Naive thymus-derived CD4-positive, alpha-beta T cell (primary cell): ENCODE measurements at regions not wholly inside any gene's neighbourhood (a gene's known extent, or its start where the extent isn't known, plus 50 kb on each side); places are given as distances from the start of the nearest gene placed in this dataset.

Experiments used
- ATAC-seq: fragments of 150-1000 bp; cut with Tn5 transposase; 2 replicates; pipeline ENCODE4 v1.10.0; 2021; ENCODE audit warnings: mild to moderate bottlenecking, moderate library complexity
- CTCF ChIA-PET: fragments of 350-600 bp; sonication (Branson Sonifier 250); formaldehyde crosslinking; loops from one replicate; lab custom pipeline; 2021; ENCODE audit warnings: antibody characterized with exemption; lab: Charles Lee
- POLR2A ChIA-PET: fragments of 350-600 bp; sonication (Branson Sonifier 250); formaldehyde crosslinking; loops from one replicate; lab custom pipeline; 2021; ENCODE audit warnings: antibody characterized with exemption, inconsistent platforms; lab: Charles Lee
- DNase-seq, 9 donors: peaks; one replicate each; pipeline versions ENCODE4 v3.0.0 to v3.0.0-alpha.2; 2020 to 2022; ENCODE audit warnings: mixed read lengths in 1 of 9
- H3K27ac ChIP-seq: one replicate; pipeline ENCODE4 v1.7.0; 2013; ENCODE audit warnings: mild to moderate bottlenecking, low read depth, low read length, moderate library complexity
- H3K27me3 ChIP-seq, 2 donors: one replicate each; pipeline ENCODE4 v1.7.0; 2013; ENCODE audit warnings: low read length in 2 of 2, mild to moderate bottlenecking in 2 of 2, moderate library complexity in 2 of 2; ENCODE audit not compliant: control insufficient read depth in 2 of 2, insufficient read depth in 2 of 2
- H3K36me3 ChIP-seq, 3 experiments: 1 replicate in 2 of 3; 2 replicates in 1 of 3; pipeline ENCODE4 v1.7.0; 2013; ENCODE audit warnings: low read length in 3 of 3, mild to moderate bottlenecking in 3 of 3, moderate library complexity in 1 of 3; ENCODE audit not compliant: insufficient read depth in 3 of 3, control insufficient read depth in 2 of 3
- H3K4me1 ChIP-seq, 2 donors: one replicate each; pipeline ENCODE4 v1.7.0; 2013; ENCODE audit warnings: low read length in 2 of 2, mild to moderate bottlenecking in 2 of 2, moderate library complexity in 1 of 2; ENCODE audit not compliant: control insufficient read depth in 2 of 2, insufficient read depth in 2 of 2
- H3K4me3 ChIP-seq: 2 replicates; pipeline ENCODE4 v1.7.0; 2013; ENCODE audit warnings: mild to moderate bottlenecking, low read length
- H3K9me3 ChIP-seq, 3 experiments: 1 replicate in 2 of 3; 2 replicates in 1 of 3; pipeline ENCODE4 v1.7.0; 2013; ENCODE audit warnings: low read length in 3 of 3; ENCODE audit not compliant: control insufficient read depth in 2 of 3
- H3K27ac Mint-ChIP-seq, 9 donors: one replicate each; pipeline ENCODE4 v1.8.0; 2020 to 2022; ENCODE audit warnings: mixed read lengths in 9 of 9, mild to moderate bottlenecking in 8 of 9, moderate library complexity in 5 of 9, inconsistent platforms in 2 of 9
- H3K27me3 Mint-ChIP-seq, 5 donors: one replicate each; pipeline ENCODE4 v1.8.0; 2021 to 2022; ENCODE audit warnings: mixed read lengths in 5 of 5, mild to moderate bottlenecking in 1 of 5
- H3K36me3 Mint-ChIP-seq, 5 donors: one replicate each; pipeline ENCODE4 v1.8.0; 2020 to 2022; ENCODE audit warnings: mixed read lengths in 5 of 5, mild to moderate bottlenecking in 3 of 5, inconsistent platforms in 1 of 5
- H3K4me1 Mint-ChIP-seq, 7 donors: one replicate each; pipeline ENCODE4 v1.8.0; 2020 to 2022; ENCODE audit warnings: mixed read lengths in 7 of 7, mild to moderate bottlenecking in 3 of 7, inconsistent platforms in 1 of 7
- H3K4me3 Mint-ChIP-seq, 10 donors: one replicate each; pipeline ENCODE4 v1.8.0; 2020 to 2022; ENCODE audit warnings: mild to moderate bottlenecking in 10 of 10, mixed read lengths in 10 of 10, moderate library complexity in 6 of 10, inconsistent platforms in 2 of 10
- H3K9me3 Mint-ChIP-seq, 11 donors: one replicate each; pipeline ENCODE4 v1.8.0; 2020 to 2022; ENCODE audit warnings: mixed read lengths in 11 of 11, mild to moderate bottlenecking in 4 of 11, inconsistent platforms in 1 of 11, moderate library complexity in 1 of 11
- intact Hi-C, 2 donors: fragments of 100-400 bp; cut with micrococcal nuclease; formaldehyde crosslinking; loops; one replicate each; pipeline ENCODE4 v1.15.1; 2023

- H3K36me3 ChIP-seq: no peaks in the 10 kb centered on the region
- H3K27ac Mint-ChIP-seq: no peak overlapping the region
- ChIA-PET POLR2A (no interaction called here), CTCF (no interaction called here)
- peaks cover 6 to 44% (median 17%) of the 10 kb centered on the region in 11 donors for H3K9me3 Mint-ChIP-seq
- ATAC-seq (no peak), DNase-seq (no peak)
- no peaks in the 10 kb centered on the region for H3K4me1 ChIP-seq
- H3K27ac ChIP-seq: no peak overlapping the region
- H3K36me3 Mint-ChIP-seq: peaks cover 0 to 3% (median 0%) of the 10 kb centered on the region in 5 donors
- intact Hi-C loops: no loop called here
- H3K27me3 Mint-ChIP-seq: no peaks in the 10 kb centered on the region
- H3K9me3 ChIP-seq: no peaks in the 10 kb centered on the region
- no peaks in the 10 kb centered on the region for H3K27me3 ChIP-seq
- H3K4me1 Mint-ChIP-seq: no peaks in the 10 kb centered on the region
- no peak overlapping the region for H3K4me3 ChIP-seq
- H3K4me3 Mint-ChIP-seq: no peak overlapping the region
Measured at GRCh38 chr16:62596584-62596983, 560.3 kb upstream of the CDH8 start.

- intact Hi-C loops: no loop called here
- no peak for ATAC-seq
Measured at GRCh38 chr16:62596125-62596524, 559.9 kb upstream of the CDH8 start.

GRCh38 chr16:62586128-62586862 lies 550.1 kb upstream of the CDH8 start:
- intact Hi-C loops: no loop called here
- POLR2A ChIA-PET: no interaction called here

More at GRCh38 chr16:62596125-62596524, 559.9 kb upstream of the CDH8 start:
- DNase-seq: no peak
- POLR2A ChIA-PET: no interaction called here
- Mint-ChIP-seq H3K4me3 (no peak overlapping the region), H3K27me3 (no peaks in the 10 kb centered on the region), H3K36me3 (peaks cover 0 to 3% (median 0%) of the 10 kb centered on the region in 5 donors), H3K27ac (no peak overlapping the region), H3K4me1 (no peaks in the 10 kb centered on the region), H3K9me3 (peaks cover 3 to 39% (median 15%) of the 10 kb centered on the region in 11 donors)
- Histone ChIP-seq H3K9me3 (no peaks in the 10 kb centered on the region), H3K36me3 (no peaks in the 10 kb centered on the region), H3K27ac (no peak overlapping the region), H3K27me3 (no peaks in the 10 kb centered on the region), H3K4me3 (no peak overlapping the region), H3K4me1 (no peaks in the 10 kb centered on the region)
- CTCF ChIA-PET: no interaction called here

GRCh38 chr16:62585041-62585545 lies 548.9 kb upstream of the CDH8 start:
- H3K27ac ChIP-seq: no peak overlapping the region
- ChIA-PET POLR2A (no interaction called here), CTCF (no interaction called here)
- Mint-ChIP-seq H3K27me3 (no peaks in the 10 kb centered on the region), H3K9me3 (peaks cover 14 to 48% (median 22%) of the 10 kb centered on the region in 11 donors), H3K4me1 (no peaks in the 10 kb centered on the region), H3K27ac (no peak overlapping the region), H3K4me3 (no peak overlapping the region), H3K36me3 (peaks cover 0 to 8% (median 0%) of the 10 kb centered on the region in 5 donors)
- no peak overlapping the region for H3K4me3 ChIP-seq
- no peaks in the 10 kb centered on the region for H3K4me1 ChIP-seq
- ATAC-seq (no peak), DNase-seq (no peak)
- H3K27me3 ChIP-seq: no peaks in the 10 kb centered on the region
- H3K36me3 ChIP-seq: no peaks in the 10 kb centered on the region
- H3K9me3 ChIP-seq: peaks cover 0 to 3% (median 0%) of the 10 kb centered on the region in 3 experiments
- intact Hi-C loops: no loop called here

More at GRCh38 chr16:62586128-62586862, 550.1 kb upstream of the CDH8 start:
- CTCF ChIA-PET: no interaction called here
- Histone ChIP-seq H3K27ac (no peak overlapping the region), H3K9me3 (peaks cover 0 to 3% (median 0%) of the 10 kb centered on the region in 3 experiments), H3K4me3 (no peak overlapping the region), H3K4me1 (no peaks in the 10 kb centered on the region), H3K27me3 (no peaks in the 10 kb centered on the region), H3K36me3 (no peaks in the 10 kb centered on the region)
- H3K36me3 Mint-ChIP-seq: peaks cover 0 to 8% (median 0%) of the 10 kb centered on the region in 5 donors
- no peaks in the 10 kb centered on the region for H3K4me1 Mint-ChIP-seq
- DNase-seq: no peak
- no peak for ATAC-seq
- H3K27ac Mint-ChIP-seq: no peak overlapping the region
- H3K27me3 Mint-ChIP-seq: no peaks in the 10 kb centered on the region
- no peak overlapping the region for H3K4me3 Mint-ChIP-seq
- H3K9me3 Mint-ChIP-seq: peaks cover 14 to 54% (median 20%) of the 10 kb centered on the region in 11 donors

- H3K36me3 ChIP-seq: no peaks in the 10 kb centered on the region
- no peak overlapping the region for H3K4me3 ChIP-seq
- H3K27ac ChIP-seq: no peak overlapping the region
- H3K4me1 ChIP-seq: no peaks in the 10 kb centered on the region
- intact Hi-C loops: no loop called here
- POLR2A ChIA-PET: no interaction called here
- Mint-ChIP-seq H3K27ac (no peak overlapping the region), H3K4me1 (no peaks in the 10 kb centered on the region), H3K9me3 (peaks cover 10 to 55% (median 18%) of the 10 kb centered on the region in 11 donors), H3K36me3 (peaks cover 0 to 8% (median 0%) of the 10 kb centered on the region in 5 donors), H3K27me3 (no peaks in the 10 kb centered on the region), H3K4me3 (no peak overlapping the region)
- ATAC-seq: no peak
- H3K27me3 ChIP-seq: no peaks in the 10 kb centered on the region
- no peak for DNase-seq
- CTCF ChIA-PET: no interaction called here
- peaks cover 0 to 3% (median 0%) of the 10 kb centered on the region in 3 experiments for H3K9me3 ChIP-seq
Measured at GRCh38 chr16:62583414-62583813, 547.2 kb upstream of the CDH8 start.

- no peaks in the 10 kb centered on the region for H3K4me1 Mint-ChIP-seq
- ATAC-seq (no peak), DNase-seq (no peak)
- no peaks in the 10 kb centered on the region for H3K36me3 ChIP-seq
- ChIA-PET POLR2A (no interaction called here), CTCF (no interaction called here)
- no peaks in the 10 kb centered on the region for H3K9me3 ChIP-seq
- H3K4me3 Mint-ChIP-seq: no peak overlapping the region
- peaks cover 2 to 59% (median 11%) of the 10 kb centered on the region in 11 donors for H3K9me3 Mint-ChIP-seq
- no peak overlapping the region for H3K27ac ChIP-seq
- intact Hi-C loops: no loop called here
- no peaks in the 10 kb centered on the region for H3K36me3 Mint-ChIP-seq
- no peaks in the 10 kb centered on the region for H3K4me1 ChIP-seq
- H3K4me3 ChIP-seq: no peak overlapping the region
- H3K27me3 Mint-ChIP-seq: no peaks in the 10 kb centered on the region
- no peak overlapping the region for H3K27ac Mint-ChIP-seq
- H3K27me3 ChIP-seq: no peaks in the 10 kb centered on the region
Measured at GRCh38 chr16:62573466-62573865, 537.2 kb upstream of the CDH8 start.

- H3K4me3 ChIP-seq: no peak overlapping the region
- H3K9me3 ChIP-seq: no peaks in the 10 kb centered on the region
- DNase-seq: no peak
- H3K4me3 Mint-ChIP-seq: no peak overlapping the region
- ATAC-seq: no peak
- H3K9me3 Mint-ChIP-seq: peaks cover 0 to 37% (median 5%) of the 10 kb centered on the region in 11 donors
- intact Hi-C loops: no loop called here
- no peaks in the 10 kb centered on the region for H3K36me3 ChIP-seq
- H3K27ac Mint-ChIP-seq: no peak overlapping the region
- no peaks in the 10 kb centered on the region for H3K36me3 Mint-ChIP-seq
- H3K4me1 ChIP-seq: no peaks in the 10 kb centered on the region
- no peaks in the 10 kb centered on the region for H3K4me1 Mint-ChIP-seq
- H3K27ac ChIP-seq: no peak overlapping the region
- no peaks in the 10 kb centered on the region for H3K27me3 Mint-ChIP-seq
- no peaks in the 10 kb centered on the region for H3K27me3 ChIP-seq
- ChIA-PET POLR2A (no interaction called here), CTCF (no interaction called here)
Measured at GRCh38 chr16:62568926-62569325, 532.7 kb upstream of the CDH8 start.
